Endothelial cell of umbilical vein (primary cell): ENCODE measurements at regions not wholly inside any gene's neighbourhood (a gene's known extent, or its start where the extent isn't known, plus 50 kb on each side); places are given as distances from the start of the nearest gene placed in this dataset.

Experiments used
- BruUV-seq: library from RNA; stranded (reverse); fragments of 400-500 nt; replicated peaks from 2 replicates; lab custom pipeline; 2021; lab: Mats Ljungman, UMichigan
- CTCF ChIA-PET: fragments of 300-600, 350-600 bp; sonication (Branson Sonifier 250); formaldehyde crosslinking; loops from one replicate; lab custom pipeline; 2021; ENCODE audit warnings: antibody characterized with exemption, inconsistent platforms; lab: Charles Lee
- POLR2A ChIA-PET: fragments of 300-600, 350-600 bp; sonication (Branson Sonifier 250); formaldehyde crosslinking; loops from one replicate; lab custom pipeline; 2021; ENCODE audit warnings: antibody characterized with exemption, inconsistent platforms; lab: Charles Lee
- DNase-seq: peaks from one replicate; pipeline ENCODE4 v3.0.0-alpha.2; 2011; ENCODE audit warnings: low read depth, low spot score
- FAIRE-seq: peaks from 2 replicates; lab custom pipeline; 2011; peaks lifted over from hg19 to GRCh38; lab: Jason Lieb, UNC
- H2AFZ ChIP-seq: 2 replicates; pipeline ENCODE4 v1.6.0; 2012; ENCODE audit warnings: low read depth, low read length, control low read depth, inconsistent platforms
- H3K27ac ChIP-seq: 2 replicates; pipeline ENCODE4 v1.5.1; 2011; ENCODE audit warnings: low read depth, mild to moderate bottlenecking, control low read depth, low read length, moderate library complexity; ENCODE audit not compliant: insufficient read depth
- H3K27me3 ChIP-seq, 2 experiments: 2 replicates each; pipeline versions ENCODE4 v1.6.0 to v1.6.1; 2011; ENCODE audit warnings: low read length in 2 of 2, mixed read lengths in 1 of 2; ENCODE audit not compliant: control insufficient read depth in 2 of 2, insufficient read depth in 2 of 2
- H3K36me3 ChIP-seq, 2 experiments: 2 replicates in 1 of 2; 3 replicates in 1 of 2; pipeline ENCODE4 v1.5.1; 2011; ENCODE audit warnings: low read length in 2 of 2, mild to moderate bottlenecking in 1 of 2, moderate library complexity in 1 of 2; ENCODE audit not compliant: control insufficient read depth in 2 of 2, insufficient read depth in 2 of 2; ENCODE audit errors: extremely low read depth in 1 of 2
- H3K4me1 ChIP-seq: 3 replicates; pipeline ENCODE4 v1.5.1; 2011; ENCODE audit warnings: mild to moderate bottlenecking, low read length; ENCODE audit not compliant: control insufficient read depth, insufficient read depth; ENCODE audit errors: extremely low read depth
- H3K4me2 ChIP-seq: 2 replicates; pipeline ENCODE4 v1.6.1; 2011; ENCODE audit warnings: low read length, control low read depth, mixed read lengths; ENCODE audit not compliant: insufficient read depth
- H3K4me3 ChIP-seq, 3 experiments: fragments of 200-600 bp in 1 of 3; sonication (generic), shearing (Covaris generic) in 1 of 3; replicated peaks in 1 of 3; 2 replicates each; pipeline ENCODE4 v1.5.1; 2011 to 2016; ENCODE audit warnings: control low read depth in 3 of 3, low read length in 3 of 3, mild to moderate bottlenecking in 2 of 3, inconsistent platforms in 1 of 3, low read depth in 1 of 3, moderate library complexity in 1 of 3; ENCODE audit not compliant: insufficient read depth in 1 of 3
- H3K79me2 ChIP-seq: 2 replicates; pipeline ENCODE4 v1.6.0; 2012; ENCODE audit warnings: low read length, inconsistent platforms; ENCODE audit not compliant: control insufficient read depth, insufficient read depth
- H3K9ac ChIP-seq: replicated peaks from 2 replicates; pipeline ENCODE3; 2011; ENCODE audit warnings: low read length, control low read depth; ENCODE audit not compliant: insufficient read depth; ENCODE audit errors: extremely low read depth
- H3K9me1 ChIP-seq: replicated peaks from 3 replicates; pipeline ENCODE4 v1.6.0; 2011; ENCODE audit warnings: mild to moderate bottlenecking, low read length; ENCODE audit not compliant: control insufficient read depth, insufficient read depth; ENCODE audit errors: extremely low read depth
- H3K9me3 ChIP-seq: replicated peaks from 2 replicates; pipeline ENCODE4 v1.5.1; 2012; ENCODE audit warnings: low read length, inconsistent platforms; ENCODE audit not compliant: control insufficient read depth, insufficient read depth
- H4K20me1 ChIP-seq: replicated peaks from 2 replicates; pipeline ENCODE3; 2011; ENCODE audit warnings: mild to moderate bottlenecking, low read length; ENCODE audit not compliant: control insufficient read depth, insufficient read depth; ENCODE audit errors: extremely low read depth
- EZH2 ChIP-seq: IDR thresholded peaks from 2 replicates; pipeline ENCODE4 v1.6.1; 2012; ENCODE audit warnings: borderline replicate concordance, low read depth, mild to moderate bottlenecking, moderate library complexity, low read length, inconsistent platforms; ENCODE audit not compliant: severe bottlenecking
- FOS ChIP-seq: IDR thresholded peaks from 2 replicates; pipeline ENCODE4 v1.6.1; 2011; ENCODE audit warnings: mild to moderate bottlenecking, low read length, moderate library complexity, borderline replicate concordance; ENCODE audit not compliant: insufficient read depth
- GATA2 ChIP-seq: IDR thresholded peaks from 2 replicates; pipeline ENCODE4 v1.7.0; 2011; ENCODE audit warnings: low read depth, mild to moderate bottlenecking, moderate library complexity, mixed read lengths, low read length; ENCODE audit not compliant: insufficient read length, insufficient read depth
- JUN ChIP-seq: IDR thresholded peaks from 2 replicates; pipeline ENCODE4 v1.6.1; 2011; ENCODE audit warnings: borderline replicate concordance, low read depth; ENCODE audit not compliant: insufficient read length, insufficient read depth
- POLR2AphosphoS5 ChIP-seq: IDR thresholded peaks from 2 replicates; pipeline ENCODE4 v1.6.1; 2012; ENCODE audit warnings: low read depth, mild to moderate bottlenecking, control low read depth, low read length, moderate library complexity; ENCODE audit not compliant: insufficient read depth
- dilution Hi-C: fragments of 300-500 bp; cut with MboI; formaldehyde crosslinking; loops from one replicate; pipeline ENCODE4 v1.15.0; 2019; ENCODE audit warnings: low sequenced_read_pairs; ENCODE audit not compliant: extremely low pct_ligation_motif_present
- intact Hi-C: fragments of 100-400 bp; cut with micrococcal nuclease; formaldehyde crosslinking; loops from one replicate; pipeline ENCODE4 v1.10.0; 2022
- TF ChIP-seq, protein P1 (sequence below), 2 donors: IDR thresholded peaks; 1 replicate in 1 of 2; 2 replicates in 1 of 2; pipeline ENCODE4 v1.5.1; 2011; ENCODE audit warnings: low read length in 2 of 2, mild to moderate bottlenecking in 2 of 2, moderate library complexity in 2 of 2, control low read depth in 1 of 2, inconsistent platforms in 1 of 2, low read depth in 1 of 2; ENCODE audit not compliant: insufficient read depth in 1 of 2; ENCODE audit errors: extremely low read depth in 1 of 2
- TF ChIP-seq, protein P2 (sequence below): IDR thresholded peaks from 2 replicates; pipeline ENCODE4 v1.6.1; 2011; ENCODE audit not compliant: insufficient read depth, insufficient read length

DNA sequence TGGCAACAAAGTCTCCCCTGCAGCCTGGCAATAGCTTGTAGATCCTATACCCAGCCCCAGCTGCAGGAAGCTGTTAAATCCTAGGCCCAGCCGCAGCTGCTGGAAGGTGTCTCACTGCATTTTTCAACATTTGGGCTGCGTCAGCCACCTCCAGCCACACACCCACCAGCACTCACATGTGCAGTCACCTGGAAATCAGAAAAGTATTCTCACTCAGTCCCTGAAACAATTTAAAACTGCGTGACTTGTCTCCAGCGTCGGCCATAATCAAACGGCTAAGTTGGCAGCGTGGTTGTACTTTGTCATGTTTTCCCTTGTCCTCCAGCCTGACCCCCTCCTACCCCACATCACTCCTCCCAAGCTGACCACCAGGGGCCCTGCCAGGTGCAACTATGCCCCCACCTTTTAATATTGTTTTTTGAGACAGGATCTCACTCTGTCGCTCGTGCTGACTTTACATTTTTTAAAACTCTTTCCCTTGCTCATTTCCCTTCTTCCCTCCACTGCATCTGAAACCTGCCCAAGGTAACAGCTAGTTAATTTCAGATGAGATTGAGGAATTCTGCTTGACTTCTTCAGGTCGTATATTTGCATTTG lies 97.2 kb upstream of the FRG1 start:
- no peak for DNase-seq
- TF ChIP-seq, protein P1, sequence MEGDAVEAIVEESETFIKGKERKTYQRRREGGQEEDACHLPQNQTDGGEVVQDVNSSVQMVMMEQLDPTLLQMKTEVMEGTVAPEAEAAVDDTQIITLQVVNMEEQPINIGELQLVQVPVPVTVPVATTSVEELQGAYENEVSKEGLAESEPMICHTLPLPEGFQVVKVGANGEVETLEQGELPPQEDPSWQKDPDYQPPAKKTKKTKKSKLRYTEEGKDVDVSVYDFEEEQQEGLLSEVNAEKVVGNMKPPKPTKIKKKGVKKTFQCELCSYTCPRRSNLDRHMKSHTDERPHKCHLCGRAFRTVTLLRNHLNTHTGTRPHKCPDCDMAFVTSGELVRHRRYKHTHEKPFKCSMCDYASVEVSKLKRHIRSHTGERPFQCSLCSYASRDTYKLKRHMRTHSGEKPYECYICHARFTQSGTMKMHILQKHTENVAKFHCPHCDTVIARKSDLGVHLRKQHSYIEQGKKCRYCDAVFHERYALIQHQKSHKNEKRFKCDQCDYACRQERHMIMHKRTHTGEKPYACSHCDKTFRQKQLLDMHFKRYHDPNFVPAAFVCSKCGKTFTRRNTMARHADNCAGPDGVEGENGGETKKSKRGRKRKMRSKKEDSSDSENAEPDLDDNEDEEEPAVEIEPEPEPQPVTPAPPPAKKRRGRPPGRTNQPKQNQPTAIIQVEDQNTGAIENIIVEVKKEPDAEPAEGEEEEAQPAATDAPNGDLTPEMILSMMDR (IDR thresholded peaks at IDR 0.05; ENCODE audit: extremely low read depth in 1 of 2, insufficient read depth in 1 of 2, low read depth in 1 of 2, low read length in 2 of 2): no peak
- no peak for TF ChIP-seq JUN
- TF ChIP-seq GATA2: no peak
- TF ChIP-seq POLR2AphosphoS5: no peak
- TF ChIP-seq, protein P2, sequence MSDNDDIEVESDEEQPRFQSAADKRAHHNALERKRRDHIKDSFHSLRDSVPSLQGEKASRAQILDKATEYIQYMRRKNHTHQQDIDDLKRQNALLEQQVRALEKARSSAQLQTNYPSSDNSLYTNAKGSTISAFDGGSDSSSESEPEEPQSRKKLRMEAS: no peak
- no peak for TF ChIP-seq EZH2
- TF ChIP-seq FOS: no peak
- CTCF ChIA-PET: no interaction called here
- Histone ChIP-seq H3K4me2 (no peak overlapping the region), H2AFZ (no peak overlapping the region), H3K9ac (no peak overlapping the region), H3K4me3 (no peak overlapping the region), H3K36me3 (no peaks in the 10 kb centered on the region), H3K27me3 (no peaks in the 10 kb centered on the region), H3K27ac (no peak overlapping the region), H3K9me1 (no peaks in the 10 kb centered on the region), H3K79me2 (no peaks in the 10 kb centered on the region), H3K4me1 (no peaks in the 10 kb centered on the region), H4K20me1 (no peaks in the 10 kb centered on the region), H3K9me3 (peaks cover 10% of the 10 kb centered on the region)
- BruUV-seq: no TSS peak
- no peak for FAIRE-seq
- POLR2A ChIA-PET: no interaction called here
- intact Hi-C loops: no loop called here
- dilution Hi-C loops: no loop called here
